Thyroid gland (tissue), 4 donors: ENCODE measurements at regions not wholly inside any gene's neighbourhood (a gene's known extent, or its start where the extent isn't known, plus 50 kb on each side); places are given as distances from the start of the nearest gene placed in this dataset.

Source experiments
- POLR2A ChIP-seq, 2 donors: fragments of 450-650 bp; IDR thresholded peaks; one replicate each; pipeline ENCODE4 v1.6.1; 2017; ENCODE audit warnings: antibody characterized with exemption in 2 of 2, mild to moderate bottlenecking in 2 of 2, moderate library complexity in 1 of 2
- TF ChIP-seq, protein P1 (sequence below), 6 experiments: fragments of 200-600 bp in 3 of 6; fragments of 450-650 bp in 3 of 6; sonication (generic) in 3 of 6; IDR thresholded peaks; one replicate each; pipeline ENCODE4 v1.5.1; 2016 to 2019; ENCODE audit warnings: antibody characterized with exemption in 6 of 6, mild to moderate bottlenecking in 2 of 6, inconsistent platforms in 1 of 6, moderate library complexity in 1 of 6

DNA sequence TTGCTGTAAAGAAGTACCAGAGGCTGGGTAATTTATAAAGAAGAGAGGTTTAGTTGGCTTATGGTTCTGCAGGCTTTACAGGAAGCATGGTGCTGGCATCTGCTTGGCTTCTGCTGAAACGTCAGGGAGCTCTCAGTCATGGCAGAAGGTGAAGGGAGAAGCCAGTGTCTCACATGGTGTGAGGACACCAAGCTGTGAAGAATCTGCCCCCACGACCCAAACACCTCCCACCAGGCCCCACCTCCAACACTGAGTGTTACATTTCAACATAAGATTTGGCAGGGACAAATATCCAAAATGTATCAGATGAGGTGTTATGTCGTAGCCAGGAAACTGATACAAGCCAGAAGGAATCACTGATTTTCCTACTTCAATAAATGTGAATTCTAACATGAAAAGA lies 136.5 kb downstream of the CYSLTR2 start:
- TF ChIP-seq, protein P1, sequence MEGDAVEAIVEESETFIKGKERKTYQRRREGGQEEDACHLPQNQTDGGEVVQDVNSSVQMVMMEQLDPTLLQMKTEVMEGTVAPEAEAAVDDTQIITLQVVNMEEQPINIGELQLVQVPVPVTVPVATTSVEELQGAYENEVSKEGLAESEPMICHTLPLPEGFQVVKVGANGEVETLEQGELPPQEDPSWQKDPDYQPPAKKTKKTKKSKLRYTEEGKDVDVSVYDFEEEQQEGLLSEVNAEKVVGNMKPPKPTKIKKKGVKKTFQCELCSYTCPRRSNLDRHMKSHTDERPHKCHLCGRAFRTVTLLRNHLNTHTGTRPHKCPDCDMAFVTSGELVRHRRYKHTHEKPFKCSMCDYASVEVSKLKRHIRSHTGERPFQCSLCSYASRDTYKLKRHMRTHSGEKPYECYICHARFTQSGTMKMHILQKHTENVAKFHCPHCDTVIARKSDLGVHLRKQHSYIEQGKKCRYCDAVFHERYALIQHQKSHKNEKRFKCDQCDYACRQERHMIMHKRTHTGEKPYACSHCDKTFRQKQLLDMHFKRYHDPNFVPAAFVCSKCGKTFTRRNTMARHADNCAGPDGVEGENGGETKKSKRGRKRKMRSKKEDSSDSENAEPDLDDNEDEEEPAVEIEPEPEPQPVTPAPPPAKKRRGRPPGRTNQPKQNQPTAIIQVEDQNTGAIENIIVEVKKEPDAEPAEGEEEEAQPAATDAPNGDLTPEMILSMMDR (IDR thresholded peaks at IDR 0.05), result no peak
- TF ChIP-seq POLR2A (IDR thresholded peaks at IDR 0.05), result no peak
